ENCODE measurements at regions not wholly inside any gene's neighbourhood (a gene's known extent, or its start where the extent isn't known, plus 50 kb on each side); places are given as distances from the start of the nearest gene placed in this dataset.
"Not testable (repeated sequence)": the region's sequence is repeated elsewhere in the genome, so short reads cannot be mapped to it uniquely, and the experiment has no call there.

- Histone ChIP-seq H3K36me3 (replicated peaks; ENCODE audit: low read depth, low read length) (no peaks in the 10 kb centered on the region), H3K27ac (ENCODE audit: low read length) (no peak overlapping the region), H3K9me3 (ENCODE audit: insufficient read depth, low read length) (no peaks in the 10 kb centered on the region), H3K27me3 (ENCODE audit: low read depth, low read length) (no peaks in the 10 kb centered on the region), H3K9ac (ENCODE audit: low read length) (no peak overlapping the region), H2AFZ (ENCODE audit: low read depth, low read length) (no peak overlapping the region), H4K20me1 (ENCODE audit: insufficient read depth, low read length) (no peaks in the 10 kb centered on the region), H3K4me1 (ENCODE audit: low read length) (no peaks in the 10 kb centered on the region), H3K4me3 (ENCODE audit: low read length) (no peak overlapping the region), H3K79me2 (ENCODE audit: low read length) (no peaks in the 10 kb centered on the region), H3K4me2 (ENCODE audit: low read length) (no peak overlapping the region)
- TF ChIP-seq EZH2phosphoT487 (IDR thresholded peaks at IDR 0.05; ENCODE audit: low read depth): no peak
- no peak for TF ChIP-seq CTCF (IDR thresholded peaks at IDR 0.05; ENCODE audit: low read depth, low read length)
Measured at GRCh38 chr17:53626286-53626685, 196.4 kb upstream of the KIF2B start.

GRCh38 chr17:53619025-53619424 is 203.7 kb upstream of the KIF2B start:
- Histone ChIP-seq H3K79me2 (ENCODE audit: low read length) (no peaks in the 10 kb centered on the region), H3K9ac (ENCODE audit: low read length) (no peak overlapping the region), H3K9me3 (ENCODE audit: insufficient read depth, low read length) (no peaks in the 10 kb centered on the region), H3K27me3 (ENCODE audit: low read depth, low read length) (no peaks in the 10 kb centered on the region), H3K36me3 (replicated peaks; ENCODE audit: low read depth, low read length) (no peaks in the 10 kb centered on the region), H3K4me1 (ENCODE audit: low read length) (no peaks in the 10 kb centered on the region), H2AFZ (ENCODE audit: low read depth, low read length) (no peak overlapping the region), H3K4me3 (ENCODE audit: low read length) (no peak overlapping the region), H4K20me1 (ENCODE audit: insufficient read depth, low read length) (no peaks in the 10 kb centered on the region), H3K27ac (ENCODE audit: low read length) (no peak overlapping the region), H3K4me2 (ENCODE audit: low read length) (no peak overlapping the region)
- TF ChIP-seq CTCF (IDR thresholded peaks at IDR 0.05; ENCODE audit: low read depth, low read length) (no peak), EZH2phosphoT487 (IDR thresholded peaks at IDR 0.05; ENCODE audit: low read depth) (no peak)

GRCh38 chr17:53608208-53608607 is 214.5 kb upstream of the KIF2B start:
- not testable (repeated sequence) for H3K36me3 ChIP-seq (replicated peaks; ENCODE audit: low read depth, low read length); H3K27ac ChIP-seq (ENCODE audit: low read length); H3K9ac ChIP-seq (ENCODE audit: low read length); H3K79me2 ChIP-seq (ENCODE audit: low read length); H4K20me1 ChIP-seq (ENCODE audit: insufficient read depth, low read length); H3K4me2 ChIP-seq (ENCODE audit: low read length); H3K4me3 ChIP-seq (ENCODE audit: low read length); H3K9me3 ChIP-seq (ENCODE audit: insufficient read depth, low read length); H2AFZ ChIP-seq (ENCODE audit: low read depth, low read length); H3K4me1 ChIP-seq (ENCODE audit: low read length); H3K27me3 ChIP-seq (ENCODE audit: low read depth, low read length)

GRCh38 chr17:53607475-53607874 is 215.3 kb upstream of the KIF2B start:
- no peaks in the 10 kb centered on the region for H3K36me3 ChIP-seq (replicated peaks; ENCODE audit: low read depth, low read length)
- no peak overlapping the region for H3K9ac ChIP-seq (ENCODE audit: low read length)

More at GRCh38 chr17:53607475-53607874, 215.3 kb upstream of the KIF2B start:
- Histone ChIP-seq H3K27ac (ENCODE audit: low read length) (no peak overlapping the region), H3K4me3 (ENCODE audit: low read length) (no peak overlapping the region), H4K20me1 (ENCODE audit: insufficient read depth, low read length) (no peaks in the 10 kb centered on the region), H3K9me3 (ENCODE audit: insufficient read depth, low read length) (no peaks in the 10 kb centered on the region), H3K4me2 (ENCODE audit: low read length) (no peak overlapping the region), H3K79me2 (ENCODE audit: low read length) (no peaks in the 10 kb centered on the region), H3K27me3 (ENCODE audit: low read depth, low read length) (no peaks in the 10 kb centered on the region), H2AFZ (ENCODE audit: low read depth, low read length) (no peak overlapping the region), H3K4me1 (ENCODE audit: low read length) (no peaks in the 10 kb centered on the region)
- TF ChIP-seq EZH2phosphoT487 (IDR thresholded peaks at IDR 0.05; ENCODE audit: low read depth) (no peak), CTCF (IDR thresholded peaks at IDR 0.05; ENCODE audit: low read depth, low read length) (no peak)
